ENCODE measurements at regions not wholly inside any gene's neighbourhood (a gene's known extent, or its start where the extent isn't known, plus 50 kb on each side); places are given as distances from the start of the nearest gene placed in this dataset.
A peak's percentile ranks its signal among the peaks of the same experiment; 100 is the strongest.
"Not testable (repeated sequence)": the region's sequence is repeated elsewhere in the genome, so short reads cannot be mapped to it uniquely, and the experiment has no call there.

GRCh38 chr10:89980166-89980565 lies 278.8 kb downstream of the KIF20B start:
- Histone ChIP-seq H3K27ac (ENCODE audit: low read length) (no peak overlapping the region), H3K4me1 (ENCODE audit: control insufficient read depth, low read depth, low read length) (no peaks in the 10 kb centered on the region), H3K9me3 (ENCODE audit: control insufficient read depth, low read depth, low read length) (no peaks in the 10 kb centered on the region), H3K36me3 (ENCODE audit: control insufficient read depth, low read depth, low read length) (no peaks in the 10 kb centered on the region), H3K9ac (ENCODE audit: low read length) (no peak overlapping the region), H3K27me3 (ENCODE audit: control insufficient read depth, insufficient read depth, low read length) (peaks cover 80% of the 10 kb centered on the region), H3K4me3 (ENCODE audit: low read length) (no peak overlapping the region)

GRCh38 chr10:89981891-89982290 lies 280.5 kb downstream of the KIF20B start:
- H3K4me3 ChIP-seq (ENCODE audit: low read length): no peak overlapping the region
- H3K9me3 ChIP-seq (ENCODE audit: control insufficient read depth, low read depth, low read length): no peaks in the 10 kb centered on the region
- H3K36me3 ChIP-seq (ENCODE audit: control insufficient read depth, low read depth, low read length): no peaks in the 10 kb centered on the region
- no peaks in the 10 kb centered on the region for H3K4me1 ChIP-seq (ENCODE audit: control insufficient read depth, low read depth, low read length)
- H3K27me3 ChIP-seq (ENCODE audit: control insufficient read depth, insufficient read depth, low read length): peaks cover 67% of the 10 kb centered on the region
- H3K27ac ChIP-seq (ENCODE audit: low read length): no peak overlapping the region
- no peak overlapping the region for H3K9ac ChIP-seq (ENCODE audit: low read length)

- no peaks in the 10 kb centered on the region for H3K36me3 ChIP-seq (ENCODE audit: control insufficient read depth, low read depth, low read length)
- H3K9me3 ChIP-seq (ENCODE audit: control insufficient read depth, low read depth, low read length): no peaks in the 10 kb centered on the region
- H3K4me3 ChIP-seq (ENCODE audit: low read length): no peak overlapping the region
- peaks cover 35% of the 10 kb centered on the region for H3K27me3 ChIP-seq (ENCODE audit: control insufficient read depth, insufficient read depth, low read length)
- H3K27ac ChIP-seq (ENCODE audit: low read length): no peak overlapping the region
- no peak overlapping the region for H3K9ac ChIP-seq (ENCODE audit: low read length)
- H3K4me1 ChIP-seq (ENCODE audit: control insufficient read depth, low read depth, low read length): no peaks in the 10 kb centered on the region
These were observed 284.1 kb downstream of the KIF20B start for GRCh38 chr10:89985446-89985845.

- not testable (repeated sequence) for H3K4me3 ChIP-seq (ENCODE audit: low read length); H3K9me3 ChIP-seq (ENCODE audit: control insufficient read depth, low read depth, low read length); H3K4me1 ChIP-seq (ENCODE audit: control insufficient read depth, low read depth, low read length); H3K36me3 ChIP-seq (ENCODE audit: control insufficient read depth, low read depth, low read length); H3K27me3 ChIP-seq (ENCODE audit: control insufficient read depth, insufficient read depth, low read length); H3K27ac ChIP-seq (ENCODE audit: low read length); H3K9ac ChIP-seq (ENCODE audit: low read length)
These were observed 287.0 kb downstream of the KIF20B start for GRCh38 chr10:89988361-89988760.

GRCh38 chr10:89992575-89992974 lies 291.2 kb downstream of the KIF20B start:
- no peak overlapping the region for H3K27ac ChIP-seq (ENCODE audit: low read length)
- H3K9ac ChIP-seq (ENCODE audit: low read length): no peak overlapping the region
- no peaks in the 10 kb centered on the region for H3K9me3 ChIP-seq (ENCODE audit: control insufficient read depth, low read depth, low read length)
- no peaks in the 10 kb centered on the region for H3K4me1 ChIP-seq (ENCODE audit: control insufficient read depth, low read depth, low read length)
- H3K27me3 ChIP-seq (ENCODE audit: control insufficient read depth, insufficient read depth, low read length): no peaks in the 10 kb centered on the region
- H3K36me3 ChIP-seq (ENCODE audit: control insufficient read depth, low read depth, low read length): no peaks in the 10 kb centered on the region
- no peak overlapping the region for H3K4me3 ChIP-seq (ENCODE audit: low read length)

- peaks cover 30% of the 10 kb centered on the region for H3K27me3 ChIP-seq (ENCODE audit: control insufficient read depth, insufficient read depth, low read length)
- H3K27ac ChIP-seq (ENCODE audit: low read length): no peak overlapping the region
- H3K4me3 ChIP-seq (ENCODE audit: low read length): no peak overlapping the region
- H3K4me1 ChIP-seq (ENCODE audit: control insufficient read depth, low read depth, low read length): no peaks in the 10 kb centered on the region
- H3K36me3 ChIP-seq (ENCODE audit: control insufficient read depth, low read depth, low read length): no peaks in the 10 kb centered on the region
- H3K9ac ChIP-seq (ENCODE audit: low read length): no peak overlapping the region
- no peaks in the 10 kb centered on the region for H3K9me3 ChIP-seq (ENCODE audit: control insufficient read depth, low read depth, low read length)
These were observed 305.8 kb downstream of the KIF20B start for GRCh38 chr10:90007226-90007625.

- not testable (repeated sequence) for H3K9me3 ChIP-seq (ENCODE audit: control insufficient read depth, low read depth, low read length); H3K4me1 ChIP-seq (ENCODE audit: control insufficient read depth, low read depth, low read length); H3K27ac ChIP-seq (ENCODE audit: low read length); H3K36me3 ChIP-seq (ENCODE audit: control insufficient read depth, low read depth, low read length); H3K9ac ChIP-seq (ENCODE audit: low read length)
- Histone ChIP-seq H3K27me3 (ENCODE audit: control insufficient read depth, insufficient read depth, low read length) (peaks cover 30% of the 10 kb centered on the region), H3K4me3 (ENCODE audit: low read length) (peak overlapping the region; percentile 45)
These were observed 309.9 kb downstream of the KIF20B start for GRCh38 chr10:90011281-90011680.

GRCh38 chr10:90018819-90019218 lies 317.4 kb downstream of the KIF20B start:
- Histone ChIP-seq H3K9ac (ENCODE audit: low read length) (no peak overlapping the region), H3K9me3 (ENCODE audit: control insufficient read depth, low read depth, low read length) (no peaks in the 10 kb centered on the region), H3K27me3 (ENCODE audit: control insufficient read depth, insufficient read depth, low read length) (no peaks in the 10 kb centered on the region), H3K4me1 (ENCODE audit: control insufficient read depth, low read depth, low read length) (no peaks in the 10 kb centered on the region), H3K36me3 (ENCODE audit: control insufficient read depth, low read depth, low read length) (no peaks in the 10 kb centered on the region), H3K4me3 (ENCODE audit: low read length) (no peak overlapping the region), H3K27ac (ENCODE audit: low read length) (no peak overlapping the region)

GRCh38 chr10:90020506-90020905 lies 319.1 kb downstream of the KIF20B start:
- Histone ChIP-seq H3K27ac (ENCODE audit: low read length) (no peak overlapping the region), H3K27me3 (ENCODE audit: control insufficient read depth, insufficient read depth, low read length) (no peaks in the 10 kb centered on the region), H3K36me3 (ENCODE audit: control insufficient read depth, low read depth, low read length) (no peaks in the 10 kb centered on the region), H3K9ac (ENCODE audit: low read length) (no peak overlapping the region), H3K4me1 (ENCODE audit: control insufficient read depth, low read depth, low read length) (no peaks in the 10 kb centered on the region), H3K9me3 (ENCODE audit: control insufficient read depth, low read depth, low read length) (no peaks in the 10 kb centered on the region), H3K4me3 (ENCODE audit: low read length) (no peak overlapping the region)

- H3K27me3 ChIP-seq (ENCODE audit: control insufficient read depth, insufficient read depth, low read length): no peaks in the 10 kb centered on the region
- no peaks in the 10 kb centered on the region for H3K36me3 ChIP-seq (ENCODE audit: control insufficient read depth, low read depth, low read length)
- H3K4me1 ChIP-seq (ENCODE audit: control insufficient read depth, low read depth, low read length): no peaks in the 10 kb centered on the region
- H3K9ac ChIP-seq (ENCODE audit: low read length): no peak overlapping the region
- H3K9me3 ChIP-seq (ENCODE audit: control insufficient read depth, low read depth, low read length): no peaks in the 10 kb centered on the region
- H3K4me3 ChIP-seq (ENCODE audit: low read length): no peak overlapping the region
- no peak overlapping the region for H3K27ac ChIP-seq (ENCODE audit: low read length)
These were observed 322.6 kb downstream of the KIF20B start for GRCh38 chr10:90023950-90024349.

- Histone ChIP-seq H3K27me3 (ENCODE audit: control insufficient read depth, insufficient read depth, low read length) (no peaks in the 10 kb centered on the region), H3K4me1 (ENCODE audit: control insufficient read depth, low read depth, low read length) (no peaks in the 10 kb centered on the region), H3K9me3 (ENCODE audit: control insufficient read depth, low read depth, low read length) (no peaks in the 10 kb centered on the region), H3K4me3 (ENCODE audit: low read length) (no peak overlapping the region), H3K9ac (ENCODE audit: low read length) (no peak overlapping the region), H3K36me3 (ENCODE audit: control insufficient read depth, low read depth, low read length) (no peaks in the 10 kb centered on the region), H3K27ac (ENCODE audit: low read length) (no peak overlapping the region)
These were observed 326.9 kb downstream of the KIF20B start for GRCh38 chr10:90028312-90028711.

- Histone ChIP-seq H3K9me3 (ENCODE audit: control insufficient read depth, low read depth, low read length) (no peaks in the 10 kb centered on the region), H3K27ac (ENCODE audit: low read length) (no peak overlapping the region), H3K27me3 (ENCODE audit: control insufficient read depth, insufficient read depth, low read length) (no peaks in the 10 kb centered on the region), H3K4me3 (ENCODE audit: low read length) (no peak overlapping the region), H3K36me3 (ENCODE audit: control insufficient read depth, low read depth, low read length) (no peaks in the 10 kb centered on the region), H3K9ac (ENCODE audit: low read length) (no peak overlapping the region), H3K4me1 (ENCODE audit: control insufficient read depth, low read depth, low read length) (no peaks in the 10 kb centered on the region)
These were observed 330.4 kb downstream of the KIF20B start for GRCh38 chr10:90031776-90032175.
